Omental fat pad (tissue), 3 donors: ENCODE measurements at regions not wholly inside any gene's neighbourhood (a gene's known extent, or its start where the extent isn't known, plus 50 kb on each side); places are given as distances from the start of the nearest gene placed in this dataset.

Experiments used
- ATAC-seq: fragments of 150-250 bp; one replicate; pipeline ENCODE4 v1.9.1; 2016; ENCODE audit warnings: mild to moderate bottlenecking, moderate library complexity; ENCODE audit not compliant: low FRiP score
- DNase-seq: peaks from one replicate; pipeline ENCODE4 v3.0.0-alpha.2; 2019; ENCODE audit warnings: low spot score
- TF ChIP-seq, protein P1 (sequence below), 3 donors: fragments of 450-650 bp; IDR thresholded peaks; one replicate each; pipeline ENCODE4 v1.5.1; 2016 to 2017; ENCODE audit warnings: antibody characterized with exemption in 3 of 3, mild to moderate bottlenecking in 3 of 3, moderate library complexity in 2 of 3

DNA sequence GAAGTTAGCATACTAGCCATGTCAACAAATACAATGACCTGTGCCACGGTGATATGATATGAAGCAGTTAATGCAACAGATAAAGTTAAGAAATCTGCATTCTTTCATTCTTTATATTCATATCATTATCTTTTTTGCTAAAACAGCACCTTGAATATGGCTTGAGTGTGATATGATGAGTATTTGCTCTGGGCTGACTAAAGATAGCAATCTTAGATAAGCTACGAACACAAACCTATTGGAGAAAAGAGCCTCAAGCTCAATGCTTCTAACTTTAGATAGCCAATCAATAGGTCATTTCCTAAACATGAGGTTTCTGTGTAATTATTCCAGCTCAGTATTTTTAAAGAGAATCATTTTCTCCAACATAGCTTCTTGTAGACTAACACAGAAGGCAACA lies 61.7 kb downstream of the NR2F1 start:
- TF ChIP-seq, protein P1, sequence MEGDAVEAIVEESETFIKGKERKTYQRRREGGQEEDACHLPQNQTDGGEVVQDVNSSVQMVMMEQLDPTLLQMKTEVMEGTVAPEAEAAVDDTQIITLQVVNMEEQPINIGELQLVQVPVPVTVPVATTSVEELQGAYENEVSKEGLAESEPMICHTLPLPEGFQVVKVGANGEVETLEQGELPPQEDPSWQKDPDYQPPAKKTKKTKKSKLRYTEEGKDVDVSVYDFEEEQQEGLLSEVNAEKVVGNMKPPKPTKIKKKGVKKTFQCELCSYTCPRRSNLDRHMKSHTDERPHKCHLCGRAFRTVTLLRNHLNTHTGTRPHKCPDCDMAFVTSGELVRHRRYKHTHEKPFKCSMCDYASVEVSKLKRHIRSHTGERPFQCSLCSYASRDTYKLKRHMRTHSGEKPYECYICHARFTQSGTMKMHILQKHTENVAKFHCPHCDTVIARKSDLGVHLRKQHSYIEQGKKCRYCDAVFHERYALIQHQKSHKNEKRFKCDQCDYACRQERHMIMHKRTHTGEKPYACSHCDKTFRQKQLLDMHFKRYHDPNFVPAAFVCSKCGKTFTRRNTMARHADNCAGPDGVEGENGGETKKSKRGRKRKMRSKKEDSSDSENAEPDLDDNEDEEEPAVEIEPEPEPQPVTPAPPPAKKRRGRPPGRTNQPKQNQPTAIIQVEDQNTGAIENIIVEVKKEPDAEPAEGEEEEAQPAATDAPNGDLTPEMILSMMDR (IDR thresholded peaks at IDR 0.05), result no peak
- ATAC-seq (no peak), DNase-seq (no peak)
